NOMO-1 treated with DMSO at 0.1 percent for 48 hours (cell line): ENCODE measurements at regions not wholly inside any gene's neighbourhood (a gene's known extent, or its start where the extent isn't known, plus 50 kb on each side); places are given as distances from the start of the nearest gene placed in this dataset.

Source experiments
- DNase-seq: peaks from one replicate; lab custom pipeline; 2025; ENCODE audit not compliant: unreplicated experiment; lab: John Stamatoyannopoulos, UW

DNA sequence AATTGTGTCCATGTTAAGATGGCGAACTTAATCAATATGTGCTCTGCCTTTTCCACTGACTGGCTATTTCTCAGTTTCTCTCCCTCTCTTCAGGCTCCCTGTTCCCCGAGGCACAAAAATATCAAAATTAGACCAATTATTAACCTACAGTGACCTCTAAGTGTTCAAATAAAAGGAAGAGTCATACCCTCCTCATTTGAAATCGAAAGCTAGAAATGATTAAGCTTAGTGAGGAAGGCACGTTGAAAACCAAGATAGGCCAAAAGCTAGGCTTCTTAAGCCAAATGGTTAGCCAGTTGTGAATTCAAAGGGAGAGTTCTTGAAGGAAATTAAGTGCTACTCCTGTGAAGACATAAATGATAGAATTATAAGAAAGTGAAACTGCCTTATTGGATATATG lies 81.1 kb upstream of the MBL2 start:
- no peak for DNase-seq

DNA sequence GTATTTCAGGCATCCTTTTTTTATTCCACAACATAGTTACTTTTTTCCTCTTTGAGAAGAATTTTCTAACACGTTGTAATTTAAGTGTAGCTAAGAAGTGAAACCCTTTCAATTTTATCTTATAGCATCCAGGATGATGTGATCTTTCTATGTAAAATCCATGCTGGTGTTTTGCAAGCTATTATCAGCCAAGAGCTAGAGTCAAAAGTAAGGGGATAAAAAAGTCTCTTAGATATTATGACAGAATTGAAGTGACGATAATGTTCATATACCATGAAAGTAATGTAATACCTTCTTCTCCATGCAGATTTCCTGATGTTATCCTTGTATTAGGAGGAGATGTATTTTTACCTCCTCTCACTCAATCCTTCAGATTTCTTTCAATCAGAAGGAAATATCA lies 64.2 kb upstream of the MBL2 start:
- DNase-seq = no peak
